Superior temporal gyrus (tissue), 1 donor: ENCODE measurements at regions not wholly inside any gene's neighbourhood (a gene's known extent, or its start where the extent isn't known, plus 50 kb on each side); places are given as distances from the start of the nearest gene placed in this dataset.
"Not testable (repeated sequence)": the region's sequence is repeated elsewhere in the genome, so short reads cannot be mapped to it uniquely, and the experiment has no call there.

Source experiments
- DNase-seq: peaks from one replicate; pipeline ENCODE4 v3.0.0-alpha.2; 2016; ENCODE audit errors: extremely low spot score

DNA sequence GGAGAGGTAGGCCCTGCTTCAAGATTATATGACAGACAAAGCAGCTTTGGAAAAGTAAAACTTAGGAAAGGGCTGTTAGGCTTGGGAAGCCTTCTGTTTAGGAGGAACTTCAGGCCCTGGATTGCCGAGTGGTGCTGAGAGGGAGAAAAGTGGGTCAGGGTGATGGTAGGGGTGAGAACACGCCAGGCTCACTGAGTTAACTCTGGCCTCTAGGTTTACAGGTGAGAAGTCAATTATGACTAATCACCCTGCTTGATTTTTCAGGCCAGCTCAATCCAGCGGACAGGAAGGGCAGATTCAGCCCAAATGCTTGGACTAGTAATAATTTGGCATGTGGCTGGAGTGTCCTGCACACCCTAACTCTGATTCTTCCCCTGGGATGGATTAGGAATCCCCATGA is 365.1 kb upstream of the LMCD1 start:
- no peak for DNase-seq

GRCh38 chr3:8143186-8143585 is 358.4 kb upstream of the LMCD1 start:
- no peak for DNase-seq

- DNase-seq, result no peak
Measured at GRCh38 chr3:8145661-8146060, 356.0 kb upstream of the LMCD1 start.

DNA sequence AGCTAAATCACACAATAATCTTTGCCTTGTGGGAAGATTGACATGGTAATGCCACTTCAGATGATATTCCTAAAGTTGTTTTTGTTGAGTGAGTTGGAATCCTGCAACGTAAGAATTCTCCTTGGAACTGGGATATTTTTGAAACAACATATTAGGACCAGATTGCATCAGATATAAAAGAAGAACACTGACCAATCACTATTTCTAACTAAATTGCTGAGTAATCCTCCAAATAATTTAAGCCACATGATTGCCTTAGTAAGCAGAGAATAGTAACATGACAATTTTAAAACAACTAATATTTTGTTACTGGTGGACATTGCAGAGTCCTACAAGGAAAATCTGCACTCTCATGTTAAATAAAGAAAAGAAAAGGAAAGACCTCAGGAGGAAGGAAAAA is 353.9 kb upstream of the LMCD1 start:
- DNase-seq, result no peak

GRCh38 chr3:8152821-8153418 is 348.7 kb upstream of the LMCD1 start:
- no peak for DNase-seq

DNA sequence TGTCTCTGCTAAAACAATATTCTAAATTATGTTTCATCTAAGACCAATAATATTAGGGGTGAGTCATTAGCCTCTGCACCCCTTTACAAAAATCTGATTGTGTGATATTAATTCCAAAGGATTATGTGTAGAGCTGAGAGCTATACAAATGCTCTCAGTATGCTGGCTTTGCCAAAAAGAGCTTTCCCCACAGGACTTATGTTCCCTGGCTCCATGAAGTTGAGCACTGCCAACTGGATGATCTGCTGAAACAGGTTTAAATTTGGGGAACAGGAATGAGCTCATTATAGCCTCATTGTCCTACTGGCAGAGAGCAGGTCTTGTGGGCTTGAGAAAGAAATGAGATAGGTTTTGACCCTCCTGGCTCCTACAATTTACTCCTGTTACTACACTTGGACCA is 347.8 kb upstream of the LMCD1 start:
- DNase-seq, result no peak

- DNase-seq, result no peak
Measured at GRCh38 chr3:8154617-8155016, 347.0 kb upstream of the LMCD1 start.

DNA sequence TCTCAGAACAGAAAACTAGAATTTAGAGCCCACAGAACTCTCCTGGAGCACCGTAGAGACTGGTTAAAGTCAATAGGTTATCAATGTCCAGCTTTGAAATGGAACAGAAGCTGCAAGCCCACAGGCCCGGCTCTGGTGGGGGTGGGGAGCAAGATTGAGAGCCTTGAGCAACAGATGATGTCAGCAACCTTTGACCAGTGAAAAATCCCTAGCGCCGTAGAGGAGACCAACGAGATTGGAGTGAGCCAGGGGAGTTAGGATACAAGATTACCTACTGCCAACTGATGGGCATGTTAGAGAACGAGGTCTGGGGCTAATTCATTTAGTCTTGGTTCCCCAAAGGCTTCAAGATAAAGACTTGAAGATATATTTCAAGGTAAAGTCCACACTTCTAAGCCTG is 345.5 kb upstream of the LMCD1 start:
- no peak for DNase-seq

- DNase-seq, result no peak
Measured at GRCh38 chr3:8156831-8157230, 344.8 kb upstream of the LMCD1 start.

DNA sequence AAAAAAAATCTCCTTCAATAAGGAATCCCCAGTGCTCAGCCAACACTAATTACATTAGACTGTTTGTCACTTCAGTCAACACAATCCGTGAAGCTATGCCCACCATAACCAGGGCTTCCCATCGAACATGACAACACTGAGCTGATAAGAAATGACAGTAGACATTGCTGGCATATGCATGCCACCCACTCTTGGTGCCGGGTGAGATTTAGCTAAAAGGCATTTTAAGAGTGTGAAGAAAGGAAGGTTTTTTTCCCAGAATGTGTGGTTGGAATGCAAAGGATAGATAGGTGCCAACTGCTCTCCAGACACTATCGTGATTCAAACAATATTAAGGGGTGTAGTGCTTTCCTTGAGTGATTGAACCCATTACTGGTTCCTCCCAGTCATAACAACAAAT is 344.0 kb upstream of the LMCD1 start:
- DNase-seq, result peak; percentile 29

DNA sequence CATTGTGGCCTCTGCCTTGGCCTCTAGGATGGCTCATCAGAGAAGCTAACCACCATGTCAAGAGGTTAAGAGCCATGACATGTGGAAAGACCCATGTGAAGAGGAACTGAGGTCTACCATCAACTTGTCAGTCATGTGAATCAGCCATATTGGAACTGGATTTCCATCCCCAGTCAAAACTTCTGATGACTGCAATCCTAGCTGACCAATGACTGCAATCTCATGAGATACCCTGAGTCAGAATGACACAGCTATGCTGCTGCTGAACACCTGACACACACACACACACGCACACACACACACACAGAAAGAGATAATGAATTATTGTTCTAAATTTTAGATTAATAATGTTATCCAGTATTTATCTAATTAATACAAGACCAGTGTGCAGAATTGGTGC is 337.5 kb upstream of the LMCD1 start:
- DNase-seq, result no peak

- DNase-seq, result no peak
Measured at GRCh38 chr3:8166014-8166413, 335.6 kb upstream of the LMCD1 start.

DNA sequence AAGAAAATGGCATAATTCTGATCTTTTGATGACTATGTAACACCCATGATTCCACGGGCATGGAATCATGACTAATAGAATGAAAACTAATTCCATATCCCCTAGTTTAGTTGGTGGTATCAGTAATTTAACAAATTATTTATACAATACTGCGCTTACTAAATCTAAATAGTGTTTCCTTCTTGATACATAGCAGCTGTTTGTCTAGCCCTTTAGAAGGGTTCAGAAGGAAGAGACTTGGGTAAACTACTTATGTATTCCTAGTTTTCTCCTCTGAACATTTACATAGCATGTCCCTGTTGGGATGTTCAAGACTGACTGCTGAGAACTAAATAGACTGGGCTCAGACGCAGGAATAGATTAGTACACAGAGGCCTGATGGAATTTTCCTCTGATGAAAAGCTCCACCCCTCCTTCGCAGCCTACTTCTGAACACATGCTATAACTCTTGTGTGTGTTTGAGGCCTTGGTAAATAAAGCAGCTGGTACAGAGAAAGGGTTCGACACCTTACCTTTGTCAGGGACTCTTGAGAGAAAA is 330.6 kb upstream of the LMCD1 start:
- no peak for DNase-seq

- no peak for DNase-seq
Measured at GRCh38 chr3:8173892-8174291, 327.7 kb upstream of the LMCD1 start.

- not testable (repeated sequence) for DNase-seq
Measured at GRCh38 chr3:8176759-8177483, 324.7 kb upstream of the LMCD1 start.

- DNase-seq, result not testable (repeated sequence)
Measured at GRCh38 chr3:8178516-8178915, 323.1 kb upstream of the LMCD1 start.

- DNase-seq, result no peak
Measured at GRCh38 chr3:8182904-8183303, 318.7 kb upstream of the LMCD1 start.

DNA sequence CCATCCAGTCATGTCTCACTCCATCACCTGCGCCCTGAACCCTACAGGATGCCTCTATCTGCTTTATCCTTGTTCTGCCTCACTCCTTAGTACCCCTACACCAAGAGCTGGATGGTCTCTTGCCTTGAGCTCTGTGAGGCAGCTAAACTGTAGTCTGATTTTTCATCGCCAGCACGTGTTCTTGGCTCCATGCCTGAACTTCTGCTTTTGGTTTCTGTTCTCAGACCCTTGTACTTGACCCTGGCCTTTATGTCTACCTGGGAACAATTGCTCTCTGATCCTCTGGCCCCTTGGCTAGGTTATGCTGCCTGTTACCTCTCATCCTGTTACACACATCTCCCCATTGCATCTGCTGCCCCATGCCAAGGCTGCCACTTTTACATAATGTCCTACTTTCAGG is 318.0 kb upstream of the LMCD1 start:
- no peak for DNase-seq

- no peak for DNase-seq
Measured at GRCh38 chr3:8186213-8186612, 315.4 kb upstream of the LMCD1 start.

DNA sequence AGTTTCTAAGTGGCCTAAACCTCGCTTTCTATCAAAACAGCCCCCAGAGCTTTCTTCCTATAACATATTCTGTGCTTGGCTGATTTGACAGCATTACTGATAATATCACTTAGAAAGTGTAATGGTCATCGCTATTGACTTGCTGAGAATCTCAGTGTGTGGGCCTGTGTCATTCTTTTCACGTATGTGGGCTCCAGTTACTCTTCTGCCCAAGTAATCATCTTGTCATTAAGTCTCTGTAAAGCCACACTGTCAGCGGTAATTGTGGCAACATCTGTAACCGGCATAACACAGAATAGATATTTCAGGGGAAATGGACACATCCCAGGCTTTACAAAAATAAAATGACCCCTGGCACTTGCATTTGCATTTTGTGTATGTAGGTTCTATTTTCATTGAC is 313.6 kb upstream of the LMCD1 start:
- no peak for DNase-seq

DNA sequence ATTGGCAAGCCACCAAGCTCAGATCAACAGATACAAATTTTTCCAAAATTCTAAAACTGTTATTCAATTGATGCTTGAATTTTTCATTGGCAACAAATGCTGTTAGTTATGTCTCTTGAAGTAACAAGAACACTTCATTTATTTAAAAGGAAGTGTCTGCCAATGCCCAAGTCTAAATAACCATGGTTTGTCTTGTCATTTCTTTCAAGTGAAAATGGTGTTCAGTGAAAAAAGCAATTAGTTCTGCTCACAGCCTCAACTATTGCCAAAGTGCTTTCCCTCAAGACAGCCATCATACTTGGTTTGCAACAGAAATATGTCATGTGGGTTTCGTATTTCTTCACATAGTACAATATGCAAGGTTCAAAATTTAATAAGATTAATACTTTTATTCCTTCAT is 312.6 kb upstream of the LMCD1 start:
- DNase-seq, result no peak

GRCh38 chr3:8191406-8191805 is 310.2 kb upstream of the LMCD1 start:
- no peak for DNase-seq

DNA sequence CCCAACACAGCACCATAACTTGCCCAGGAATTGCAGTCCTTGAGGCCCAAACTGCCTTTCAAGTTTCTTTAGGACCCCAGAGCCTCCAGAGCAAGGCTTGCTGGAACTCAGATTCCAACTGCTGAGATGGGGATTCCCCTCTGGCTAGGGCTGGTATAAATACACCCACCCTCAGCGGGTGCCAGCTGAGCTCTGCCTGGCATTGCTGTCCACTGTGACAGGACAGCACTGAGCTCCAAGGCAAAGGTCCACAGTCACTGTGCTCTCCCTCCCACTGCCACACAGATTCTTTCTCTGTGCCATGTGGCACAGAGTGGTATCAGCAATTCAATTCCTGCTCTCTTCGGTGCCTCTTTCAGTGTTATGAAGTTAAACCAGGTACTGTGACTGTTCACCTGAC is 304.2 kb upstream of the LMCD1 start:
- no peak for DNase-seq

GRCh38 chr3:8198605-8199004 is 303.0 kb upstream of the LMCD1 start:
- DNase-seq, result no peak
